Gastroesophageal sphincter (tissue), 3 donors: ENCODE measurements at regions not wholly inside any gene's neighbourhood (a gene's known extent, or its start where the extent isn't known, plus 50 kb on each side); places are given as distances from the start of the nearest gene placed in this dataset.

Source experiments
- CTCF ChIP-seq, 4 experiments: fragments of 200-600 bp in 2 of 4; fragments of 450-650 bp in 2 of 4; sonication (generic) in 1 of 4; IDR thresholded peaks; one replicate each; pipeline ENCODE4 v1.5.1; 2017 to 2019; ENCODE audit warnings: antibody characterized with exemption in 4 of 4, mild to moderate bottlenecking in 2 of 4, moderate library complexity in 2 of 4
- EP300 ChIP-seq: sonication (generic); formaldehyde crosslinking; IDR thresholded peaks from one replicate; pipeline ENCODE4 v1.6.1; 2017; ENCODE audit warnings: antibody characterized with exemption, mild to moderate bottlenecking
- POLR2A ChIP-seq, 2 donors: fragments of 450-650 bp; IDR thresholded peaks; one replicate each; pipeline ENCODE4 v1.6.1; 2017; ENCODE audit warnings: antibody characterized with exemption in 2 of 2, mild to moderate bottlenecking in 2 of 2, moderate library complexity in 1 of 2
- POLR2AphosphoS5 ChIP-seq: sonication (generic); formaldehyde crosslinking; IDR thresholded peaks from one replicate; pipeline ENCODE4 v1.6.1; 2017; ENCODE audit warnings: antibody characterized with exemption

- TF ChIP-seq EP300 (no peak), CTCF (IDR thresholded peaks at IDR 0.05) (no peak), POLR2A (IDR thresholded peaks at IDR 0.05) (no peak), POLR2AphosphoS5 (no peak)
Observed at GRCh38 chr1:214216021-214216420, 64.9 kb upstream of the SMYD2 start.
